GM19372 (cell line): ENCODE measurements at regions not wholly inside any gene's neighbourhood (a gene's known extent, or its start where the extent isn't known, plus 50 kb on each side); places are given as distances from the start of the nearest gene placed in this dataset.
"Not testable (repeated sequence)": the region's sequence is repeated elsewhere in the genome, so short reads cannot be mapped to it uniquely, and the experiment has no call there.

Source experiments
- ATAC-seq: cut with Tn5 transposase; IDR thresholded peaks from one replicate; pipeline ENCODE4 v1.9.1; 2021; ENCODE audit warnings: mild to moderate bottlenecking, low read depth, moderate library complexity; ENCODE audit not compliant: unreplicated experiment

GRCh38 chr3:163382183-163382582, 1696.1 kb downstream of the SI start:
- no peak for ATAC-seq

- no peak for ATAC-seq
These were observed 1710.1 kb downstream of the SI start for GRCh38 chr3:163368168-163368567.

GRCh38 chr3:163364717-163365116, 1713.6 kb downstream of the SI start:
- no peak for ATAC-seq

- no peak for ATAC-seq
These were observed 1716.1 kb downstream of the SI start for GRCh38 chr3:163362151-163362550.

- not testable (repeated sequence) for ATAC-seq
These were observed 1716.9 kb downstream of the SI start for GRCh38 chr3:163361357-163361878.

GRCh38 chr3:163347944-163348343, 1730.4 kb downstream of the SI start:
- no peak for ATAC-seq

GRCh38 chr3:163335429-163335828, 1742.9 kb downstream of the SI start:
- ATAC-seq, result no peak

GRCh38 chr3:163328680-163329079, 1749.6 kb downstream of the SI start:
- ATAC-seq, result no peak

GRCh38 chr3:163327086-163327485, 1751.2 kb downstream of the SI start:
- no peak for ATAC-seq

GRCh38 chr3:163315786-163316185, 1762.5 kb downstream of the SI start:
- no peak for ATAC-seq

- ATAC-seq, result no peak
These were observed 1771.9 kb downstream of the SI start for GRCh38 chr3:163306405-163306804.

- no peak for ATAC-seq
These were observed 1777.1 kb downstream of the OTOL1 start for GRCh38 chr3:163273694-163274093.

- ATAC-seq, result no peak
These were observed 1770.1 kb downstream of the OTOL1 start for GRCh38 chr3:163266731-163267130.

GRCh38 chr3:163261618-163262017, 1765.0 kb downstream of the OTOL1 start:
- ATAC-seq, result no peak

- no peak for ATAC-seq
These were observed 1764.4 kb downstream of the OTOL1 start for GRCh38 chr3:163261056-163261455.

- ATAC-seq, result no peak
These were observed 1721.7 kb downstream of the OTOL1 start for GRCh38 chr3:163218336-163218735.

GRCh38 chr3:163213838-163214237, 1717.2 kb downstream of the OTOL1 start:
- no peak for ATAC-seq

GRCh38 chr3:163196815-163197374, 1700.3 kb downstream of the OTOL1 start:
- no peak for ATAC-seq

- no peak for ATAC-seq
These were observed 1699.6 kb downstream of the OTOL1 start for GRCh38 chr3:163196245-163196644.

- no peak for ATAC-seq
These were observed 1689.2 kb downstream of the OTOL1 start for GRCh38 chr3:163185721-163186350.

- ATAC-seq, result no peak
These were observed 1679.4 kb downstream of the OTOL1 start for GRCh38 chr3:163175970-163176369.

- not testable (repeated sequence) for ATAC-seq
These were observed 1675.9 kb downstream of the OTOL1 start for GRCh38 chr3:163172513-163172912.
